Adipose tissue (tissue), 3 donors: ENCODE measurements at regions not wholly inside any gene's neighbourhood (a gene's known extent, or its start where the extent isn't known, plus 50 kb on each side); places are given as distances from the start of the nearest gene placed in this dataset.
"Not testable (repeated sequence)": the region's sequence is repeated elsewhere in the genome, so short reads cannot be mapped to it uniquely, and the experiment has no call there.

Source experiments
- H3K27ac ChIP-seq: one replicate; pipeline ENCODE4 v1.5.1; 2013; ENCODE audit warnings: low read depth, low read length
- WGBS, 3 donors: extraction: QIAGEN DNeasy Blood & Tissue Kit; methylation state at CpG; one replicate each; pipeline ENCODE4 v1.1.7; 2013; 5-methylcytosine and 5-hydroxymethylcytosine counted together
- donor health status: healthy with polysubstance abuse.
- donor health status: Bipolar disorder and iron deficiency.
- donor health status: healthy.

GRCh38 chrX:45664727-45665290 lies 464.1 kb upstream of the DIPK2B start:
- 92 to 93% (median 92%) methylated on average over 8 to 19 of the region's 19 CpGs for WGBS, 3 donors
- H3K27ac ChIP-seq = no peak overlapping the region

GRCh38 chrX:45660477-45660876 lies 459.8 kb upstream of the DIPK2B start:
- no peak overlapping the region for H3K27ac ChIP-seq
- WGBS, 3 donors = 48 to 79% (median 64%) methylated on average over 1 to 2 of the region's 2 CpGs

- WGBS, 3 donors = 73 to 96% (median 81%) methylated on average over 4 of the region's 4 CpGs
- H3K27ac ChIP-seq = no peak overlapping the region
Measured at GRCh38 chrX:45633419-45633818, 432.7 kb upstream of the DIPK2B start.

- H3K27ac ChIP-seq = no peak overlapping the region
- WGBS, 3 donors = 84 to 96% (median 96%) methylated on average over 17 of the region's 17 CpGs
Measured at GRCh38 chrX:45632506-45632905, 431.8 kb upstream of the DIPK2B start.

GRCh38 chrX:45630078-45630477 lies 429.4 kb upstream of the DIPK2B start:
- 90 to 100% (median 92%) methylated on average over 1 of the region's 1 CpG for WGBS, 3 donors

GRCh38 chrX:45628041-45628440 lies 427.4 kb upstream of the DIPK2B start:
- no peak overlapping the region for H3K27ac ChIP-seq
- WGBS, 3 donors = 23 to 67% (median 32%) methylated on average over 1 of the region's 1 CpG

More at GRCh38 chrX:45630078-45630477, 429.4 kb upstream of the DIPK2B start:
- no peak overlapping the region for H3K27ac ChIP-seq

- no peak overlapping the region for H3K27ac ChIP-seq
Measured at GRCh38 chrX:45623266-45623665, 422.6 kb upstream of the DIPK2B start.

- no peak overlapping the region for H3K27ac ChIP-seq
Measured at GRCh38 chrX:45622538-45622937, 421.9 kb upstream of the DIPK2B start.

- 75 to 91% (median 89%) methylated on average over 3 of the region's 3 CpGs for WGBS, 3 donors
- H3K27ac ChIP-seq = no peak overlapping the region
Measured at GRCh38 chrX:45622042-45622423, 421.4 kb upstream of the DIPK2B start.

GRCh38 chrX:45621376-45622041 lies 420.8 kb upstream of the DIPK2B start:
- 61 to 84% (median 82%) methylated on average over 6 to 7 of the region's 7 CpGs for WGBS, 3 donors
- no peak overlapping the region for H3K27ac ChIP-seq

- 13 to 47% (median 43%) methylated on average over 2 of the region's 2 CpGs for WGBS, 3 donors
- H3K27ac ChIP-seq = no peak overlapping the region
Measured at GRCh38 chrX:45619290-45619689, 418.6 kb upstream of the DIPK2B start.

GRCh38 chrX:45615591-45615990 lies 414.9 kb upstream of the DIPK2B start:
- 86 to 94% (median 88%) methylated on average over 8 of the region's 8 CpGs for WGBS, 3 donors
- H3K27ac ChIP-seq = not testable (repeated sequence)

- 65 to 72% (median 70%) methylated on average over 2 of the region's 2 CpGs for WGBS, 3 donors
- H3K27ac ChIP-seq = no peak overlapping the region
Measured at GRCh38 chrX:45614853-45615252, 414.2 kb upstream of the DIPK2B start.

- H3K27ac ChIP-seq = no peak overlapping the region
- 43 to 67% (median 53%) methylated on average over 2 of the region's 2 CpGs for WGBS, 3 donors
Measured at GRCh38 chrX:45602151-45602550, 401.5 kb upstream of the DIPK2B start.

GRCh38 chrX:45601052-45601451 lies 400.4 kb upstream of the DIPK2B start:
- 46 to 84% (median 66%) methylated on average over 5 of the region's 5 CpGs for WGBS, 3 donors
- no peak overlapping the region for H3K27ac ChIP-seq

- WGBS, 3 donors = 80 to 94% (median 81%) methylated on average over 3 of the region's 3 CpGs
Measured at GRCh38 chrX:45598861-45599260, 398.2 kb upstream of the DIPK2B start.

GRCh38 chrX:45596188-45596808 lies 395.6 kb upstream of the DIPK2B start:
- no peak overlapping the region for H3K27ac ChIP-seq
- 34 to 61% (median 60%) methylated on average over 2 of the region's 2 CpGs for WGBS, 3 donors

More at GRCh38 chrX:45598861-45599260, 398.2 kb upstream of the DIPK2B start:
- H3K27ac ChIP-seq = no peak overlapping the region

GRCh38 chrX:45592101-45592500 lies 391.4 kb upstream of the DIPK2B start:
- H3K27ac ChIP-seq = no peak overlapping the region
- WGBS, 3 donors = 77 to 89% (median 79%) methylated on average over 3 of the region's 3 CpGs

GRCh38 chrX:45591650-45592049 lies 391.0 kb upstream of the DIPK2B start:
- 61 to 81% (median 75%) methylated on average over 2 of the region's 2 CpGs for WGBS, 3 donors
- no peak overlapping the region for H3K27ac ChIP-seq

GRCh38 chrX:45584717-45585116 lies 384.0 kb upstream of the DIPK2B start:
- WGBS, 3 donors = 46 to 80% (median 62%) methylated on average over 2 of the region's 2 CpGs
- H3K27ac ChIP-seq = no peak overlapping the region
